ENCODE measurements at regions not wholly inside any gene's neighbourhood (a gene's known extent, or its start where the extent isn't known, plus 50 kb on each side); places are given as distances from the start of the nearest gene placed in this dataset.

- no peak for FAIRE-seq
- no peak for DNase-seq (ENCODE audit: low spot score)
These were observed 59.0 kb upstream of the MINAR1 start for GRCh38 chr15:79373113-79373512.

GRCh38 chr15:79373728-79374127, 58.4 kb upstream of the MINAR1 start:
- DNase-seq (ENCODE audit: low spot score), result no peak
- FAIRE-seq, result no peak

GRCh38 chr15:79376383-79376782, 55.8 kb upstream of the MINAR1 start:
- no peak for FAIRE-seq

GRCh38 chr15:79378394-79379109, 53.6 kb upstream of the MINAR1 start:
- FAIRE-seq, result no peak

More at GRCh38 chr15:79376383-79376782, 55.8 kb upstream of the MINAR1 start:
- DNase-seq (ENCODE audit: low spot score), result no peak

GRCh38 chr15:79380755-79381497, 51.2 kb upstream of the MINAR1 start:
- DNase-seq (ENCODE audit: low spot score) (peak; percentile 72), FAIRE-seq (no peak)

More at GRCh38 chr15:79378394-79379109, 53.6 kb upstream of the MINAR1 start:
- no peak for DNase-seq (ENCODE audit: low spot score)

GRCh38 chr15:79381593-79381992, 50.5 kb upstream of the MINAR1 start:
- no peak for FAIRE-seq

More at GRCh38 chr15:79381593-79381992, 50.5 kb upstream of the MINAR1 start:
- no peak for DNase-seq (ENCODE audit: low spot score)

Data from urothelium cell line (cell line).